ENCODE measurements at regions not wholly inside any gene's neighbourhood (a gene's known extent, or its start where the extent isn't known, plus 50 kb on each side); places are given as distances from the start of the nearest gene placed in this dataset.

DNA sequence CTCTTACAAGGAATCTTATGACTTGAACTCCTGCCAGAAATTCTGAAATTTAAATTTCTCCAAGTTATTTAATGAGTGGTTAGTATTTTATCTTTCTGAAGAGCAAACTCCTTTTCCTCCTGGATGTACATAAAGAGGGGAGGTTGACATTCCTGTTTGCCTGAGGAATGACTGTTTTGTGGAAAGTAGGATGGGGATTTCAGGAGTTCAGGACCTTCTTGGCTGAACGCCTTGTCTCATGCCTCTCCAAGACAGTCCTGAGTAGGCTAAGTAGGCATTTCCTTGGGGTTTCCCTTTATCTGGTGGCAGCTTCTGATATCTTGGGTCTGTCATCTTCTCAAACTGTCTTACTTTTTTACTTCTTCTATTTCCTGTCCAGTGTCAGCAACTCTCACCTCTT lies 356.6 kb downstream of the TDRD3 start:
- intact Hi-C loops (cut with DNase I; ENCODE audit: low total_unique reads) = no loop called here
- no peaks in the 10 kb centered on the region for H3K4me1 ChIP-seq
- no peak overlapping the region for H3K27ac ChIP-seq
- DNase-seq = no peak
- no peak for TF ChIP-seq POLR2A (IDR thresholded peaks at IDR 0.05)
- TF ChIP-seq, protein P1, sequence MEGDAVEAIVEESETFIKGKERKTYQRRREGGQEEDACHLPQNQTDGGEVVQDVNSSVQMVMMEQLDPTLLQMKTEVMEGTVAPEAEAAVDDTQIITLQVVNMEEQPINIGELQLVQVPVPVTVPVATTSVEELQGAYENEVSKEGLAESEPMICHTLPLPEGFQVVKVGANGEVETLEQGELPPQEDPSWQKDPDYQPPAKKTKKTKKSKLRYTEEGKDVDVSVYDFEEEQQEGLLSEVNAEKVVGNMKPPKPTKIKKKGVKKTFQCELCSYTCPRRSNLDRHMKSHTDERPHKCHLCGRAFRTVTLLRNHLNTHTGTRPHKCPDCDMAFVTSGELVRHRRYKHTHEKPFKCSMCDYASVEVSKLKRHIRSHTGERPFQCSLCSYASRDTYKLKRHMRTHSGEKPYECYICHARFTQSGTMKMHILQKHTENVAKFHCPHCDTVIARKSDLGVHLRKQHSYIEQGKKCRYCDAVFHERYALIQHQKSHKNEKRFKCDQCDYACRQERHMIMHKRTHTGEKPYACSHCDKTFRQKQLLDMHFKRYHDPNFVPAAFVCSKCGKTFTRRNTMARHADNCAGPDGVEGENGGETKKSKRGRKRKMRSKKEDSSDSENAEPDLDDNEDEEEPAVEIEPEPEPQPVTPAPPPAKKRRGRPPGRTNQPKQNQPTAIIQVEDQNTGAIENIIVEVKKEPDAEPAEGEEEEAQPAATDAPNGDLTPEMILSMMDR (IDR thresholded peaks at IDR 0.05) = no peak
- no peak overlapping the region for H3K4me3 ChIP-seq
- no peaks in the 10 kb centered on the region for H3K27me3 ChIP-seq
- H3K9me3 ChIP-seq = no peaks in the 10 kb centered on the region
- H3K36me3 ChIP-seq = no peaks in the 10 kb centered on the region

- TF ChIP-seq, protein P1 (IDR thresholded peaks at IDR 0.05) = no peak
- TF ChIP-seq POLR2A (IDR thresholded peaks at IDR 0.05) = no peak
- no peaks in the 10 kb centered on the region for H3K36me3 ChIP-seq
- H3K27ac ChIP-seq = no peak overlapping the region
- H3K4me3 ChIP-seq = no peak overlapping the region
- no peaks in the 10 kb centered on the region for H3K27me3 ChIP-seq
- intact Hi-C loops (cut with DNase I; ENCODE audit: low total_unique reads) = no loop called here
- no peaks in the 10 kb centered on the region for H3K4me1 ChIP-seq
- H3K9me3 ChIP-seq = no peaks in the 10 kb centered on the region
- DNase-seq = no peak
These were observed 348.3 kb downstream of the TDRD3 start for GRCh38 chr13:60745343-60745742.

DNA sequence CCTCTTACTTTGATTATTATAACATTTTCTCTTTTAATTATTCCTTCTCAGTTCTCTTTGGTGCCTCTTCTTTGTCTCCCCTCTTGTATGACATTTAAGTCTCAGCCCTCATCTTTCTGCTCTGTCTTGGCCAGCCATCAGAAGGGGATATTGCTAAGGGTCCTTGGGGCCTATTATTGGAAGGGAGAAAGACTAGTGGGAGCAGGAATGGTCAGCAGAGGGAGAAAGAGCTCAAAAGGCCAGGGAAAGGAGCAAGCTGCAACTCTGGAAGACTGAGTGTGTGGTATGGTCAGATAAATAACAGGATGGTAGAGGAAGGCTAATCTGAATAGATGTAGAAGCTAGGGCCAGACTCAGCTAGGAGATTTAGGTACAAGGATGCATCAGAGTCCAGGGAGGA lies 336.9 kb downstream of the TDRD3 start:
- intact Hi-C loops (cut with DNase I; ENCODE audit: low total_unique reads) = no loop called here
- Histone ChIP-seq H3K27ac (no peak overlapping the region), H3K4me3 (no peak overlapping the region), H3K27me3 (no peaks in the 10 kb centered on the region), H3K9me3 (no peaks in the 10 kb centered on the region), H3K4me1 (no peaks in the 10 kb centered on the region), H3K36me3 (no peaks in the 10 kb centered on the region)
- TF ChIP-seq, protein P1 (IDR thresholded peaks at IDR 0.05) = no peak
- TF ChIP-seq POLR2A (IDR thresholded peaks at IDR 0.05) = no peak
- DNase-seq = no peak

GRCh38 chr13:60727140-60727539 lies 330.1 kb downstream of the TDRD3 start:
- H3K4me3 ChIP-seq = no peak overlapping the region
- H3K27me3 ChIP-seq = no peaks in the 10 kb centered on the region
- H3K27ac ChIP-seq = no peak overlapping the region
- no peak for TF ChIP-seq POLR2A (IDR thresholded peaks at IDR 0.05)
- TF ChIP-seq, protein P1 (IDR thresholded peaks at IDR 0.05) = no peak
- no peaks in the 10 kb centered on the region for H3K4me1 ChIP-seq
- intact Hi-C loops (cut with DNase I; ENCODE audit: low total_unique reads) = no loop called here
- DNase-seq = no peak
- no peaks in the 10 kb centered on the region for H3K9me3 ChIP-seq
- H3K36me3 ChIP-seq = no peaks in the 10 kb centered on the region

GRCh38 chr13:60721063-60721462 lies 324.0 kb downstream of the TDRD3 start:
- intact Hi-C loops (cut with DNase I; ENCODE audit: low total_unique reads) = no loop called here
- no peaks in the 10 kb centered on the region for H3K4me1 ChIP-seq
- DNase-seq = no peak
- no peaks in the 10 kb centered on the region for H3K9me3 ChIP-seq
- no peak for TF ChIP-seq POLR2A (IDR thresholded peaks at IDR 0.05)
- TF ChIP-seq, protein P1 (IDR thresholded peaks at IDR 0.05) = no peak
- H3K36me3 ChIP-seq = no peaks in the 10 kb centered on the region
- H3K27ac ChIP-seq = no peak overlapping the region
- H3K27me3 ChIP-seq = no peaks in the 10 kb centered on the region
- H3K4me3 ChIP-seq = no peak overlapping the region
